ENCODE measurements at regions not wholly inside any gene's neighbourhood (a gene's known extent, or its start where the extent isn't known, plus 50 kb on each side); places are given as distances from the start of the nearest gene placed in this dataset.
"Not testable (repeated sequence)": the region's sequence is repeated elsewhere in the genome, so short reads cannot be mapped to it uniquely, and the experiment has no call there.

DNA sequence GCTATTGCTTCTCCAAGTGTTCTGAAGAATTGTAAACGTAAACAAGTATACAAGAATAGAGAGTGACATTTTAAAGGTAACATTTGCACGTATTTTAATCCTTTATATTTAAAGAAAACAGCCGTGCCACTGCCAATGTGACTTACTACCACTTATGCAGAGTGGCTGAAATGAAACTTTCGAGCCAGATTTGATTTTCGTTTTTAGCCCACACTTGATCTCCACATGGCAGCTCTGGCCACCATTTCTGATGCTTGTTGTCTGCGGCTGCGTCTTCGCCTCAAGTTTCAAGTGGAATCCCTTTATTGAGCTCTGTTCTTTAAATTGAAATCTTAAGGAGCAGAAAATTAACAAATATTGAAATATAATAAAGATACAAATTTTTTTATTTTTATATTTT lies 70.0 kb downstream of the ELAPOR2 start:
- ChIA-PET POLR2A (no interaction called here), CTCF (interaction anchor here (3.4 kb wide), 1 partner anchor 13 kb away, joined by 13 read pairs; no protein-coding TSS in a partner anchor)
- Histone ChIP-seq H4K20me1 (replicated peaks; ENCODE audit: control insufficient read depth, extremely low read depth, insufficient read depth, low read length) (no peaks in the 10 kb centered on the region), H2AFZ (ENCODE audit: low read depth, low read length) (no peak overlapping the region), H3K4me1 (ENCODE audit: control insufficient read depth, extremely low read depth, insufficient read depth, low read length) (peaks cover 9% of the 10 kb centered on the region), H3K9me1 (replicated peaks; ENCODE audit: control insufficient read depth, extremely low read depth, insufficient read depth, low read length) (no peaks in the 10 kb centered on the region), H3K4me3 (replicated peaks in 1 of 3; ENCODE audit: insufficient read depth in 1 of 3, low read depth in 1 of 3, low read length in 3 of 3) (no peak overlapping the region), H3K79me2 (ENCODE audit: control insufficient read depth, insufficient read depth, low read length) (no peaks in the 10 kb centered on the region), H3K27me3 (ENCODE audit: control insufficient read depth in 2 of 2, insufficient read depth in 2 of 2, low read length in 2 of 2) (no peaks in the 10 kb centered on the region), H3K36me3 (ENCODE audit: control insufficient read depth in 2 of 2, extremely low read depth in 1 of 2, insufficient read depth in 2 of 2, low read length in 2 of 2) (no peaks in the 10 kb centered on the region), H3K27ac (ENCODE audit: insufficient read depth, low read depth, low read length) (no peak overlapping the region), H3K4me2 (ENCODE audit: insufficient read depth, low read length) (no peak overlapping the region), H3K9me3 (replicated peaks; ENCODE audit: control insufficient read depth, insufficient read depth, low read length) (no peaks in the 10 kb centered on the region), H3K9ac (replicated peaks; ENCODE audit: extremely low read depth, insufficient read depth, low read length) (no peak overlapping the region)
- FAIRE-seq (no peak), DNase-seq (ENCODE audit: low read depth, low spot score) (no peak)
- TF ChIP-seq, protein P1, sequence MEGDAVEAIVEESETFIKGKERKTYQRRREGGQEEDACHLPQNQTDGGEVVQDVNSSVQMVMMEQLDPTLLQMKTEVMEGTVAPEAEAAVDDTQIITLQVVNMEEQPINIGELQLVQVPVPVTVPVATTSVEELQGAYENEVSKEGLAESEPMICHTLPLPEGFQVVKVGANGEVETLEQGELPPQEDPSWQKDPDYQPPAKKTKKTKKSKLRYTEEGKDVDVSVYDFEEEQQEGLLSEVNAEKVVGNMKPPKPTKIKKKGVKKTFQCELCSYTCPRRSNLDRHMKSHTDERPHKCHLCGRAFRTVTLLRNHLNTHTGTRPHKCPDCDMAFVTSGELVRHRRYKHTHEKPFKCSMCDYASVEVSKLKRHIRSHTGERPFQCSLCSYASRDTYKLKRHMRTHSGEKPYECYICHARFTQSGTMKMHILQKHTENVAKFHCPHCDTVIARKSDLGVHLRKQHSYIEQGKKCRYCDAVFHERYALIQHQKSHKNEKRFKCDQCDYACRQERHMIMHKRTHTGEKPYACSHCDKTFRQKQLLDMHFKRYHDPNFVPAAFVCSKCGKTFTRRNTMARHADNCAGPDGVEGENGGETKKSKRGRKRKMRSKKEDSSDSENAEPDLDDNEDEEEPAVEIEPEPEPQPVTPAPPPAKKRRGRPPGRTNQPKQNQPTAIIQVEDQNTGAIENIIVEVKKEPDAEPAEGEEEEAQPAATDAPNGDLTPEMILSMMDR (IDR thresholded peaks at IDR 0.05; ENCODE audit: extremely low read depth in 1 of 2, insufficient read depth in 1 of 2, low read depth in 1 of 2, low read length in 2 of 2) = no peak
- TF ChIP-seq POLR2AphosphoS5 (IDR thresholded peaks at IDR 0.05; ENCODE audit: insufficient read depth, low read depth, low read length) = no peak
- no peak for TF ChIP-seq MAX (IDR thresholded peaks at IDR 0.05; ENCODE audit: insufficient read depth, insufficient read length)
- no peak for TF ChIP-seq MYC (IDR thresholded peaks at IDR 0.05; ENCODE audit: low read depth, low read length)
- no peak for TF ChIP-seq POLR2A (IDR thresholded peaks at IDR 0.05; ENCODE audit: low read depth, low read length)
- TF ChIP-seq GATA2 (IDR thresholded peaks at IDR 0.05; ENCODE audit: insufficient read depth, insufficient read length, low read depth, low read length) = no peak
- TF ChIP-seq EZH2 (IDR thresholded peaks at IDR 0.05; ENCODE audit: borderline replicate concordance, low read depth, low read length, severe bottlenecking) = no peak
- no peak for TF ChIP-seq JUN (IDR thresholded peaks at IDR 0.05; ENCODE audit: borderline replicate concordance, insufficient read depth, insufficient read length, low read depth)
- TF ChIP-seq FOS (IDR thresholded peaks at IDR 0.05; ENCODE audit: borderline replicate concordance, insufficient read depth, low read length) = no peak
- dilution Hi-C loops (cut with MboI; ENCODE audit: extremely low pct_ligation_motif_present, low sequenced_read_pairs) (no loop called here), intact Hi-C loops (cut with micrococcal nuclease) (no loop called here)
- BruUV-seq (replicated peaks) = no TSS peak

DNA sequence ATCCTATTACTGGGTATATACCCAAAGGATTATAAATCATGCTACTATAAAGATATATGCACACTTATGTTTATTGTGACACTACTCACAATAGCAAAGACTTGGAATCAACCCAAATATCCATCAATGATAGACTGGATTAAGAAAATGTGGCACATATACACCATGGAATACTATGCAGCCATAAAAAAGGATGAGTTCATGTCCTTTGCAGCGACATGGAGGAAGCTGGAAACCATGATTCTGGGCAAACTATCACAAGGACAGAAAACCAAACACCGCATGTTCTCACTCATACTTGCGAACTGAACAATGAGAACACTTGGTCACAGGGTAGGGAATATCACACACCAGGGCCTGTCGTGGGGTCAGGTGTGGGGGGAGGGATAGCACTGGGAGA lies 71.6 kb downstream of the ELAPOR2 start:
- H4K20me1 ChIP-seq (replicated peaks; ENCODE audit: control insufficient read depth, extremely low read depth, insufficient read depth, low read length); H3K9me3 ChIP-seq (replicated peaks; ENCODE audit: control insufficient read depth, insufficient read depth, low read length); H3K79me2 ChIP-seq (ENCODE audit: control insufficient read depth, insufficient read depth, low read length); H3K9ac ChIP-seq (replicated peaks; ENCODE audit: extremely low read depth, insufficient read depth, low read length); H3K27ac ChIP-seq (ENCODE audit: insufficient read depth, low read depth, low read length); H3K4me3 ChIP-seq (replicated peaks in 1 of 3; ENCODE audit: insufficient read depth in 1 of 3, low read depth in 1 of 3, low read length in 3 of 3); intact Hi-C loops (cut with micrococcal nuclease); DNase-seq (ENCODE audit: low read depth, low spot score); H3K4me2 ChIP-seq (ENCODE audit: insufficient read depth, low read length); H2AFZ ChIP-seq (ENCODE audit: low read depth, low read length); CTCF ChIA-PET; FAIRE-seq; POLR2A ChIA-PET; dilution Hi-C loops (cut with MboI; ENCODE audit: extremely low pct_ligation_motif_present, low sequenced_read_pairs); H3K4me1 ChIP-seq (ENCODE audit: control insufficient read depth, extremely low read depth, insufficient read depth, low read length); H3K27me3 ChIP-seq (ENCODE audit: control insufficient read depth in 2 of 2, insufficient read depth in 2 of 2, low read length in 2 of 2); H3K9me1 ChIP-seq (replicated peaks; ENCODE audit: control insufficient read depth, extremely low read depth, insufficient read depth, low read length); BruUV-seq (replicated peaks); H3K36me3 ChIP-seq (ENCODE audit: control insufficient read depth in 2 of 2, extremely low read depth in 1 of 2, insufficient read depth in 2 of 2, low read length in 2 of 2): not testable (repeated sequence)

GRCh38 chr7:86987358-86987757 lies 72.1 kb downstream of the ELAPOR2 start:
- H3K27me3 ChIP-seq (ENCODE audit: control insufficient read depth in 2 of 2, insufficient read depth in 2 of 2, low read length in 2 of 2); BruUV-seq (replicated peaks); H3K27ac ChIP-seq (ENCODE audit: insufficient read depth, low read depth, low read length); FAIRE-seq; intact Hi-C loops (cut with micrococcal nuclease); dilution Hi-C loops (cut with MboI; ENCODE audit: extremely low pct_ligation_motif_present, low sequenced_read_pairs); H3K4me3 ChIP-seq (replicated peaks in 1 of 3; ENCODE audit: insufficient read depth in 1 of 3, low read depth in 1 of 3, low read length in 3 of 3); POLR2A ChIA-PET; CTCF ChIA-PET; H3K9me3 ChIP-seq (replicated peaks; ENCODE audit: control insufficient read depth, insufficient read depth, low read length); H4K20me1 ChIP-seq (replicated peaks; ENCODE audit: control insufficient read depth, extremely low read depth, insufficient read depth, low read length); H2AFZ ChIP-seq (ENCODE audit: low read depth, low read length); DNase-seq (ENCODE audit: low read depth, low spot score); H3K36me3 ChIP-seq (ENCODE audit: control insufficient read depth in 2 of 2, extremely low read depth in 1 of 2, insufficient read depth in 2 of 2, low read length in 2 of 2); H3K4me2 ChIP-seq (ENCODE audit: insufficient read depth, low read length); H3K9ac ChIP-seq (replicated peaks; ENCODE audit: extremely low read depth, insufficient read depth, low read length); H3K4me1 ChIP-seq (ENCODE audit: control insufficient read depth, extremely low read depth, insufficient read depth, low read length); H3K9me1 ChIP-seq (replicated peaks; ENCODE audit: control insufficient read depth, extremely low read depth, insufficient read depth, low read length); H3K79me2 ChIP-seq (ENCODE audit: control insufficient read depth, insufficient read depth, low read length): not testable (repeated sequence)

Data from endothelial cell of umbilical vein (primary cell).